HEK293 (cell line): ENCODE measurements at regions not wholly inside any gene's neighbourhood (a gene's known extent, or its start where the extent isn't known, plus 50 kb on each side); places are given as distances from the start of the nearest gene placed in this dataset.

Experiments used
- HOXA7 ChIP-seq: sonication (generic); formaldehyde crosslinking; IDR thresholded peaks from 2 replicates; pipeline ENCODE4 v1.8.1; 2022; ENCODE audit warnings: missing genetic modification reagents, borderline replicate concordance
- KLF9 ChIP-seq: fragments of 450-650 bp; formaldehyde crosslinking; IDR thresholded peaks from 2 replicates; pipeline ENCODE4 v1.5.1; 2016; ENCODE audit warnings: missing biosample characterization, missing genetic modification characterization, low read depth
- SALL2 ChIP-seq: fragments of 450-650 bp; formaldehyde crosslinking; IDR thresholded peaks from 2 replicates; pipeline ENCODE4 v1.5.0; 2017; ENCODE audit warnings: missing biosample characterization, mild to moderate bottlenecking, missing genetic modification characterization, borderline replicate concordance
- ZBTB17 ChIP-seq: fragments of 450-650 bp; formaldehyde crosslinking; IDR thresholded peaks from 2 replicates; pipeline ENCODE4 v1.5.1; 2016; ENCODE audit warnings: missing biosample characterization, missing genetic modification characterization
- ZBTB8A ChIP-seq: fragments of 450-650 bp; formaldehyde crosslinking; IDR thresholded peaks from 2 replicates; pipeline ENCODE4 v1.5.1; 2016; ENCODE audit warnings: missing biosample characterization, missing genetic modification characterization
- ZNF596 ChIP-seq: fragments of 450-650 bp; IDR thresholded peaks from 2 replicates; pipeline ENCODE4 v1.5.0; 2018; ENCODE audit warnings: missing biosample characterization, mild to moderate bottlenecking, missing genetic modification characterization, moderate library complexity
- ZNF670 ChIP-seq: fragments of 450-650 bp; formaldehyde crosslinking; IDR thresholded peaks from 2 replicates; pipeline ENCODE4 v1.5.1; 2016; ENCODE audit warnings: missing biosample characterization, missing genetic modification characterization, low read depth
- TF ChIP-seq, protein P1 (sequence below): fragments of 450-650 bp; formaldehyde crosslinking; IDR thresholded peaks from 2 replicates; pipeline ENCODE4 v1.5.1; 2016; ENCODE audit warnings: missing biosample characterization, missing genetic modification characterization
- TF ChIP-seq, protein P2 (sequence below): fragments of 450-650 bp; formaldehyde crosslinking; IDR thresholded peaks from 2 replicates; pipeline ENCODE4 v1.5.1; 2016; ENCODE audit warnings: missing biosample characterization, missing genetic modification characterization
- TF ChIP-seq, protein P3 (sequence below): IDR thresholded peaks from 2 replicates; pipeline ENCODE4 v1.6.1; 2011; ENCODE audit warnings: mild to moderate bottlenecking, low read depth, low read length, borderline replicate concordance
- TF ChIP-seq, protein P4 (sequence below): sonication (generic); formaldehyde crosslinking; IDR thresholded peaks from 2 replicates; pipeline ENCODE4 v1.8.1; 2022; ENCODE audit warnings: mild to moderate bottlenecking, moderate library complexity, missing genetic modification reagents

DNA sequence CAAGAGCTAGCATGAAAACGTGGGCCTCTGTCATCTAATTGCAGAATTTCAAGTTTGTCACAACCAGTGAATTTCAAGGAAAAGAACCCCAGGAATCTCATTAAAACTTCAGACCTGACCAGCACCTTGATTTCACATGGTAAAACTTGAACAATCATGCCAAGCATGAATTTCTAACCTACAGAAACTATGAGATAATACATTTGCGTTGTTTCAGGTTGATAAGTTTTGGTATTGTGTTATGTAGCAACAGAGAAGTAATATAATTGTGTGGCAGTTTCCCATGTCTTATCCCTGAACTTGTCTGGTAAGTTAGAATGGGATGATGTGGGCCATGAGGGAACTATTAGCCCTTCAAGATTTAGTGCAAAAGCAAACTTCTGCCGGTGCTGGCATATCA is 530.1 kb downstream of the ANKRD7 start:
- TF ChIP-seq, protein P1, sequence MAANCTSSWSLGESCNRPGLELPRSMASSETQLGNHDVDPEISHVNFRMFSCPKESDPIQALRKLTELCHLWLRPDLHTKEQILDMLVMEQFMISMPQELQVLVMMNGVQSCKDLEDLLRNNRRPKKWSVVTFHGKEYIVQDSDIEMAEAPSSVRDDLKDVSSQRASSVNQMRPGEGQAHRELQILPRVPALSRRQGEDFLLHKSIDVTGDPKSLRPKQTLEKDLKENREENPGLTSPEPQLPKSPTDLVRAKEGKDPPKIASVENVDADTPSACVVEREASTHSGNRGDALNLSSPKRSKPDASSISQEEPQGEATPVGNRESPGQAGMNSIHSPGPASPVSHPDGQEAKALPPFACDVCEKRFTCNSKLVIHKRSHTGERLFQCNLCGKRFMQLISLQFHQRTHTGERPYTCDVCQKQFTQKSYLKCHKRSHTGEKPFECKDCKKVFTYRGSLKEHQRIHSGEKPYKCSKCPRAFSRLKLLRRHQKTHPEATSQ = no peak
- TF ChIP-seq ZNF596 (tag by site-specific recombination) (no peak), HOXA7 (CRISPR knock-in tag) (no peak), SALL2 (no peak), ZBTB8A (tag by site-specific recombination) (no peak), KLF9 (tag by site-specific recombination) (no peak), ZNF670 (tag by site-specific recombination) (no peak), ZBTB17 (tag by site-specific recombination) (no peak)
- TF ChIP-seq, protein P2, sequence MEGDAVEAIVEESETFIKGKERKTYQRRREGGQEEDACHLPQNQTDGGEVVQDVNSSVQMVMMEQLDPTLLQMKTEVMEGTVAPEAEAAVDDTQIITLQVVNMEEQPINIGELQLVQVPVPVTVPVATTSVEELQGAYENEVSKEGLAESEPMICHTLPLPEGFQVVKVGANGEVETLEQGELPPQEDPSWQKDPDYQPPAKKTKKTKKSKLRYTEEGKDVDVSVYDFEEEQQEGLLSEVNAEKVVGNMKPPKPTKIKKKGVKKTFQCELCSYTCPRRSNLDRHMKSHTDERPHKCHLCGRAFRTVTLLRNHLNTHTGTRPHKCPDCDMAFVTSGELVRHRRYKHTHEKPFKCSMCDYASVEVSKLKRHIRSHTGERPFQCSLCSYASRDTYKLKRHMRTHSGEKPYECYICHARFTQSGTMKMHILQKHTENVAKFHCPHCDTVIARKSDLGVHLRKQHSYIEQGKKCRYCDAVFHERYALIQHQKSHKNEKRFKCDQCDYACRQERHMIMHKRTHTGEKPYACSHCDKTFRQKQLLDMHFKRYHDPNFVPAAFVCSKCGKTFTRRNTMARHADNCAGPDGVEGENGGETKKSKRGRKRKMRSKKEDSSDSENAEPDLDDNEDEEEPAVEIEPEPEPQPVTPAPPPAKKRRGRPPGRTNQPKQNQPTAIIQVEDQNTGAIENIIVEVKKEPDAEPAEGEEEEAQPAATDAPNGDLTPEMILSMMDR (tag by site-specific recombination) = no peak
- TF ChIP-seq, protein P3, sequence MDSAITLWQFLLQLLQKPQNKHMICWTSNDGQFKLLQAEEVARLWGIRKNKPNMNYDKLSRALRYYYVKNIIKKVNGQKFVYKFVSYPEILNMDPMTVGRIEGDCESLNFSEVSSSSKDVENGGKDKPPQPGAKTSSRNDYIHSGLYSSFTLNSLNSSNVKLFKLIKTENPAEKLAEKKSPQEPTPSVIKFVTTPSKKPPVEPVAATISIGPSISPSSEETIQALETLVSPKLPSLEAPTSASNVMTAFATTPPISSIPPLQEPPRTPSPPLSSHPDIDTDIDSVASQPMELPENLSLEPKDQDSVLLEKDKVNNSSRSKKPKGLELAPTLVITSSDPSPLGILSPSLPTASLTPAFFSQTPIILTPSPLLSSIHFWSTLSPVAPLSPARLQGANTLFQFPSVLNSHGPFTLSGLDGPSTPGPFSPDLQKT = no peak
- TF ChIP-seq, protein P4, sequence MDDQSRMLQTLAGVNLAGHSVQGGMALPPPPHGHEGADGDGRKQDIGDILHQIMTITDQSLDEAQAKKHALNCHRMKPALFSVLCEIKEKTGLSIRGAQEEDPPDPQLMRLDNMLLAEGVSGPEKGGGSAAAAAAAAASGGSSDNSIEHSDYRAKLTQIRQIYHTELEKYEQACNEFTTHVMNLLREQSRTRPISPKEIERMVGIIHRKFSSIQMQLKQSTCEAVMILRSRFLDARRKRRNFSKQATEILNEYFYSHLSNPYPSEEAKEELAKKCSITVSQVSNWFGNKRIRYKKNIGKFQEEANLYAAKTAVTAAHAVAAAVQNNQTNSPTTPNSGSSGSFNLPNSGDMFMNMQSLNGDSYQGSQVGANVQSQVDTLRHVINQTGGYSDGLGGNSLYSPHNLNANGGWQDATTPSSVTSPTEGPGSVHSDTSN = no peak
